ENCODE measurements at regions not wholly inside any gene's neighbourhood (a gene's known extent, or its start where the extent isn't known, plus 50 kb on each side); places are given as distances from the start of the nearest gene placed in this dataset.
"Not testable (repeated sequence)": the region's sequence is repeated elsewhere in the genome, so short reads cannot be mapped to it uniquely, and the experiment has no call there.

- DNase-seq, result no peak
Measured at GRCh38 chr3:23710555-23710954, 95.2 kb upstream of the UBE2E1 start.

GRCh38 chr3:23711916-23712494 lies 93.8 kb upstream of the UBE2E1 start:
- DNase-seq, result no peak

- no peak for DNase-seq
Measured at GRCh38 chr3:23712656-23713559, 92.8 kb upstream of the UBE2E1 start.

GRCh38 chr3:23713641-23714040 lies 92.1 kb upstream of the UBE2E1 start:
- DNase-seq, result no peak

GRCh38 chr3:23720059-23720458 lies 85.7 kb upstream of the UBE2E1 start:
- DNase-seq, result no peak

GRCh38 chr3:23720885-23721284 lies 84.9 kb upstream of the UBE2E1 start:
- no peak for DNase-seq

GRCh38 chr3:23723141-23723540 lies 82.6 kb upstream of the UBE2E1 start:
- no peak for DNase-seq

- no peak for DNase-seq
Measured at GRCh38 chr3:23723930-23724329, 81.8 kb upstream of the UBE2E1 start.

GRCh38 chr3:23726811-23727548 lies 78.8 kb upstream of the UBE2E1 start:
- DNase-seq, result no peak

- DNase-seq, result no peak
Measured at GRCh38 chr3:23728601-23729117, 77.1 kb upstream of the UBE2E1 start.

GRCh38 chr3:23729362-23729761 lies 76.4 kb upstream of the UBE2E1 start:
- DNase-seq, result not testable (repeated sequence)

- DNase-seq, result no peak
Measured at GRCh38 chr3:23734481-23734880, 71.3 kb upstream of the UBE2E1 start.

- no peak for DNase-seq
Measured at GRCh38 chr3:23735062-23735461, 70.7 kb upstream of the UBE2E1 start.

- DNase-seq, result no peak
Measured at GRCh38 chr3:23735535-23736326, 70.0 kb upstream of the UBE2E1 start.

- no peak for DNase-seq
Measured at GRCh38 chr3:23738944-23739343, 66.8 kb upstream of the UBE2E1 start.

GRCh38 chr3:23739536-23739935 lies 66.2 kb upstream of the UBE2E1 start:
- DNase-seq, result no peak

GRCh38 chr3:23740517-23740965 lies 65.2 kb upstream of the UBE2E1 start:
- DNase-seq, result no peak

GRCh38 chr3:23741036-23741706 lies 64.6 kb upstream of the UBE2E1 start:
- DNase-seq, result no peak

- DNase-seq, result no peak
Measured at GRCh38 chr3:23743141-23743784, 62.5 kb upstream of the UBE2E1 start.

- DNase-seq, result no peak
Measured at GRCh38 chr3:23746441-23746840, 59.3 kb upstream of the UBE2E1 start.

- no peak for DNase-seq
Measured at GRCh38 chr3:23747841-23748240, 57.9 kb upstream of the UBE2E1 start.

All from stimulated activated CD4-positive, alpha-beta T cell treated with anti-CD3 and anti-CD28 coated beads, Interleukin-2, amount 100 ng/mL, for 48 hours (primary cell).